Mucosa of descending colon (tissue), 3 donors: ENCODE measurements at regions not wholly inside any gene's neighbourhood (a gene's known extent, or its start where the extent isn't known, plus 50 kb on each side); places are given as distances from the start of the nearest gene placed in this dataset.

ENCODE experiments used
- ATAC-seq: fragments of 200-7000 bp; cut with Tn5 transposase; one replicate; pipeline ENCODE4 v1.9.1; 2020; ENCODE audit warnings: mild to moderate bottlenecking, moderate library complexity
- DNase-seq, 3 donors: peaks; one replicate each; pipeline ENCODE4 v3.0.0-alpha.2; 2020
- H3K36me3 ChIP-seq: fragments of 200-600 bp; one replicate; pipeline ENCODE4 v1.8.0; 2021; ENCODE audit warnings: low read depth, mild to moderate bottlenecking
- H3K4me1 ChIP-seq: fragments of 200-600 bp; one replicate; pipeline ENCODE4 v1.8.0; 2021; ENCODE audit warnings: low read depth, mild to moderate bottlenecking
- H3K4me3 ChIP-seq: fragments of 200-600 bp; one replicate; pipeline ENCODE4 v1.8.0; 2021; ENCODE audit warnings: mild to moderate bottlenecking
- H3K9me3 ChIP-seq: fragments of 200-600 bp; one replicate; pipeline ENCODE4 v1.8.0; 2021; ENCODE audit warnings: mild to moderate bottlenecking
- CTCF ChIP-seq: fragments of 200-600 bp; IDR thresholded peaks from one replicate; pipeline ENCODE4 v1.8.0; 2022; ENCODE audit warnings: antibody characterized with exemption, mild to moderate bottlenecking
- intact Hi-C, 2 donors: fragments of 100-400 bp; cut with DNase I in 1 of 2; cut with micrococcal nuclease in 1 of 2; formaldehyde crosslinking; loops; one replicate each; pipeline versions ENCODE4 v1.11.0 to v1.11.1; 2022; cut with DNase I, micrococcal nuclease
- donor health status: DM: no; HTN: no; CAD: no; lungs with moderate emphysema.
- donor health status: DM: no; HTN: no; CAD: no.
- donor health status: DM: no; HTN: yes; CAD: no.

GRCh38 chr18:22325396-22325795 is 92.3 kb downstream of the CTAGE1 start:
- TF ChIP-seq CTCF, result no peak
- Histone ChIP-seq H3K9me3 (no peaks in the 10 kb centered on the region), H3K36me3 (no peaks in the 10 kb centered on the region), H3K4me1 (no peaks in the 10 kb centered on the region), H3K4me3 (no peak overlapping the region)
- no peak for ATAC-seq
- intact Hi-C loops, result no loop called here
- DNase-seq, result no peak

GRCh38 chr18:22324191-22325131 is 93.3 kb downstream of the CTAGE1 start:
- H3K4me3 ChIP-seq, result no peak overlapping the region
- H3K36me3 ChIP-seq, result no peaks in the 10 kb centered on the region
- H3K4me1 ChIP-seq, result no peaks in the 10 kb centered on the region
- no peaks in the 10 kb centered on the region for H3K9me3 ChIP-seq
- TF ChIP-seq CTCF, result no peak
- ATAC-seq, result peak; percentile 85
- peak in 2 of 3 donors; percentile 57 to 71 for DNase-seq
- intact Hi-C loops, result no loop called here

- no peak for TF ChIP-seq CTCF
- Histone ChIP-seq H3K4me3 (no peak overlapping the region), H3K9me3 (no peaks in the 10 kb centered on the region), H3K36me3 (no peaks in the 10 kb centered on the region), H3K4me1 (no peaks in the 10 kb centered on the region)
- intact Hi-C loops, result no loop called here
- ATAC-seq, result no peak
- DNase-seq, result no peak
Observed at GRCh38 chr18:22322243-22322691, 95.4 kb downstream of the CTAGE1 start.

GRCh38 chr18:22320771-22321170 is 96.9 kb downstream of the CTAGE1 start:
- H3K36me3 ChIP-seq, result no peaks in the 10 kb centered on the region
- no peaks in the 10 kb centered on the region for H3K4me1 ChIP-seq
- ATAC-seq (no peak), DNase-seq (no peak)
- TF ChIP-seq CTCF, result no peak
- H3K4me3 ChIP-seq, result no peak overlapping the region
- H3K9me3 ChIP-seq, result no peaks in the 10 kb centered on the region
- intact Hi-C loops, result no loop called here

GRCh38 chr18:22320155-22320554 is 97.6 kb downstream of the CTAGE1 start:
- Histone ChIP-seq H3K4me1 (no peaks in the 10 kb centered on the region), H3K4me3 (no peak overlapping the region), H3K9me3 (no peaks in the 10 kb centered on the region), H3K36me3 (no peaks in the 10 kb centered on the region)
- no peak for TF ChIP-seq CTCF
- no peak for DNase-seq
- no peak for ATAC-seq
- intact Hi-C loops, result no loop called here
